Retina (tissue), 1 donor: ENCODE measurements at regions not wholly inside any gene's neighbourhood (a gene's known extent, or its start where the extent isn't known, plus 50 kb on each side); places are given as distances from the start of the nearest gene placed in this dataset.

Experiments
- DNase-seq: peaks from one replicate; pipeline ENCODE4 v3.0.0-alpha.2; 2016

DNA sequence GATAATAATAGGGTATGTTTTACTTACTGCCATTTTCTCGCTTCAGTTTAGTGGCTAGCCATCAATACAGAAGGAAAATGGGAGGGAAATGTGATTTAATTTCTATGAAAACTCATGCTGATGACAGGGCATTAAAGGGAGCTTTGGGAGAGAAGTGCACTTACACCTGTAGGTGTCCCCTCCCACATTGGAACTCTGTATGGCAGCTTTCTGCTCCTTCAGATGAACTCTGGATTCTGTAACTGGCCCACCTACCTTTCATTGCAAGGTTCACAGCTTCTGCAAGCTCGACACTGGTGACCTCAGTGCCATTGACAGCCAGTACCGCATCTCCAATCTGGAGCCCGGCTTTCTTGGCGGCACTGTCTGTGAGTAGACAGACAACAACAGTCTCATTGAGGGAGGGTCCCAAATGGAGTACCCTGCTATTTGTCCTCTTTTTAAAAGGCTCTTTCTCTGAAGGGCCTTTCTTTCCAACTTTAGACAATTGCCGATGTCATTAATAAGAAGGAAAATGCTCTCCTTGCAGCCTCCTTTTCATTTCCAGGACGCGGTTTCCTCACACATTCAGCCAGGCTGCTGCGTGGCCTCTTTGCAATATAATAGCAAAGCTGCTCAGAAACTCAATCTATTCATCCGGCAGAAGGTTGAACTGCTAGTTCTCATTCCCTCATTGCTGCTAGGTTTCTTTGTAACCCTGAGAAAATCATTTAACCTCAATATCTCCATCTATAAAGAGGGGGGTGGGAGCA is 63.6 kb downstream of the NUDT12 start:
- DNase-seq = peak; percentile 59

GRCh38 chr5:103498211-103498610 is 64.4 kb downstream of the NUDT12 start:
- no peak for DNase-seq

DNA sequence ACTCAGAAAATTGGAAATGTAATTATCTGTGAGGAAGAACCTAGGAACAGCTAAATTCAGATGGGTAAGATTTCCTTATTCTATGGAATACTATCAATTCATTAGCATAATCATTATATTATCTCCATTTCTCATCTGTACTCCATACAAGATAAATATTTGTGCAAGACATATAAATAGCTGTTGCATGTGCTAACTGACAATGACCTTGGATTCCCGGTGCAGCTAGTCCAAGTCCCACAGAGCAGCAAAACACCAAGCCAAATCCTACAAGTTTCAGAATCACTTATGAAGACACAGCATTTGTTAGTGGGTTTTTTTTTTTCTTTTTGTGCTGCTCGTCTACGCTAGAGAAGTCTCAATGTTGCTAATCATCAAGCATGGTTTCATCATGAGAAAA is 64.8 kb downstream of the NUDT12 start:
- DNase-seq = no peak

GRCh38 chr5:103490030-103490739 is 72.4 kb downstream of the NUDT12 start:
- DNase-seq = no peak

GRCh38 chr5:103489307-103489706 is 73.3 kb downstream of the NUDT12 start:
- no peak for DNase-seq

- no peak for DNase-seq
Observed at GRCh38 chr5:103487822-103488493, 74.6 kb downstream of the NUDT12 start.

DNA sequence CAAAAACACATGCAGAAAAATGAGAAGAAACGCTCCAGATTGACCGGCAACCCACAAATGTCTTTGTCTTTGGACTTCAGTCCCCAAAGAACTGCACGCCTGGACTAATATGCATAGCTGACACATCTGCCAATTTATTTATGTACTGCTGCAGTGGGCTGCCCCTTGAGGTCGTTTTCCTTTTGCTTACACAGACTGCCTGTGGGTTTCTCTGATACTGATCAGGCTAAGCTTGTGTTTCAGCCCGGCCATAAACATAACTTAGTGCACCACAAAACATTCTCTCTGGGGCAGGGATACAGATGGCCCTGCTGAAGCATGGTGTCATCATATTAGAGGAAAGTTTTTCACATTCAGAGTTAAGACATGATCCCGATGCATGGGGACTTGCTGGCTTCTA is 75.4 kb downstream of the NUDT12 start:
- DNase-seq = peak; percentile 30

DNA sequence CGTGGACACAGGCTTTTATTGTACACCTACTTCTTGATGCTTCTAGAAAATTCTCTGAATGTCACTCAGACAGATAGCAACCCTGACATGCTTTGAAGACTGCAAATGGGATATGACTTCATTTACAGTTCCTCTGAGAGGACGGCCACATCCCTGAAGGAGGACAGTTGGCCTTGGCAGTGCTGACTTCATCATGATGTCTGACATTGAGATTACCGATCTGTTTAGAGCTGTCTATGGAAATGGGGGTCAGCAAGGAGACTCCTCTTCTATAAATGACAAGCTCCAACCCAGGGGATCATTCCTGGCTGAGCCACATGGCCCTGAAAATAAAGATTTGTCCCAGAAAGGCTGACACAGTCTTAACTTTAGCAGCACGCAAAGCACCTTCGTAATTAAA is 75.8 kb downstream of the NUDT12 start:
- no peak for DNase-seq

- DNase-seq = no peak
Observed at GRCh38 chr5:103480246-103480645, 82.3 kb downstream of the NUDT12 start.

DNA sequence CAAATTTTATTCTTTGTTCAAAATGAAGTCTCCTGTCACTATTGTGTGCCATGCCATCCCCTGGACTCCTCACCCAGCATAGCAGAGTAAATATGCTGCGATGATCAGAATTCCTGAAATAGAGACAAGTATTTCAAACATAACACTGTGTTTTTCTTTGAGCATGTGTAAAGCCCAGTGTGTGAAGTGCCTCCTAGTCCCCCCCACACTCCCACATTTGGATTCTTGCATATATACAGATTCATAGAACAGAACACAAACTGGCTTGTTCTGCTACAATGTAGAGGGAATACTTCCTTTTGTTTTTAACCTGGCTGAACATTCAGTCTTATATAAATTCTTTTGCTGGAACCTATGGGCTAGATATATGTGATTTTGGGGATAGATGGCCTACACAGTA is 84.9 kb downstream of the NUDT12 start:
- DNase-seq = no peak

- no peak for DNase-seq
Observed at GRCh38 chr5:103476811-103477210, 85.8 kb downstream of the NUDT12 start.

- DNase-seq = peak; percentile 44
Observed at GRCh38 chr5:103475629-103476240, 86.9 kb downstream of the NUDT12 start.

GRCh38 chr5:103474677-103475076 is 87.9 kb downstream of the NUDT12 start:
- DNase-seq = no peak

DNA sequence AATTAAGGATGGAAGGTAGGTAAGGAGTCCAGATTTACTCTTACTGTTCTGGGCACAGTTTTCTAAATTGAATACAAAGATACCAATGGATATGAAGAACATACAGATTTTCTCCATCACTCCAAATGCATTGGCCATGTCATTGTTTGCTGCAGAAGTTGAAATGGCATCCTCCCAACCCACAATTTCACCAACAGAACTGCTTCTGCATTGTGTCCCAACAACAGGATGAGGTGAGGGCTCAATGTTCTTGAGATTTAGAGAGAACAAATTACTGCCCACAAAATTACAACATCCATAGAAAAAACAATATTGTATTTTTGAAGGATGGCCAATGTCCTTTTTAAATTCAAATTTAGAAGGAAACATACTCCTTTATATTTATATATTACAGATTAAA is 88.9 kb downstream of the NUDT12 start:
- DNase-seq = no peak

GRCh38 chr5:103472830-103473229 is 89.8 kb downstream of the NUDT12 start:
- no peak for DNase-seq

DNA sequence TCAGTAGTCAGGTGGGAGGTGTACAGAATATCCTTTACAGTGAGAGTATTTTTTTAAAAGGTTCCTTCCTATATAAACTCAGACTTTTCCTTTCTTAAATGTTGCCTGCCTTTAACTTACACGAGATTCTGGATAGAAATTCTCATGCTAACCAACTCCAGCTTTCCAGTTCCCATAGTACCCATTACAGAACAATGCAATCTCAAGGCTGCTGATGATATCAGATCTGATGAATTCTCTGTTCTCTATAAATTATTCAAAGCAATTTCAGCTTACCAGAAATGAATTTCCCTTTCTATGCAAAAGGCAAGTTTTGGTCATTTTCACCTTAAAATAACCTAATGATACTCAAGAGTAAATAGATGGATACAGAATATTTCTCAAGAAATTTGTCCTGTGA is 90.3 kb downstream of the NUDT12 start:
- no peak for DNase-seq

DNA sequence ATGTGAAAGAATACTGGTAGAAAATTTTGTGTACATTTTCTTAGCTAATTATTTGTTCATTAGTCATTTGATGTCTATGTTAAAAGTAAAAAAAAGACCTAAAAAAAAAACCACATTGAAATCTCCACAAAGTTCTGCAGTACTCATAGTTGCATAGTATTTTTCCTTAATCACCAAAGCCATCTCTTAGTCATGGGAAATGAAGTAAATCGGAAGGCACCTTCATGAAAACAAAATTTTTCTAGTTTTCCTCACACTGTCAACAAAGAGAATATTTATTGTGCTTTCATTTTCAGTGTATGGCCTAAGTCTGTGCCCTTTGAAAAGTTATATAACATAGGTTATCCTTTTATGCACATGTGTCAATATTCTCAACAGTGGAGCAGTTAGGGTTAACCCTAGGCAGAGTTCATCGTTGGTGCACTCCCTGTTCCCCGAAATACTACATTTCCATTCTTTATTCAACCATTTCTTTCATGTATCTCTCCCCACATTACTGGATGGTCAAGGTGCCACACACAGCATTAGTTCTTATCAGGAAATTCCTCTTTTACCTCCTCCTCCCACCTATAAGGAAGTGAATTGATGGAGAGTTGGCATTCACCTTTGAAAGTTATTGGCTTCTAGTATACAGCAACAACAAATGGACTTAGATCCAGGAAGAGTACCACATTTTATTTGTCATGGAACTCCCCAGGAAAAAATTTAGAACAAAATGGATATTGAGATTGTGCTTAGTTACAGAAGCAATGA is 93.1 kb downstream of the NUDT12 start:
- no peak for DNase-seq

DNA sequence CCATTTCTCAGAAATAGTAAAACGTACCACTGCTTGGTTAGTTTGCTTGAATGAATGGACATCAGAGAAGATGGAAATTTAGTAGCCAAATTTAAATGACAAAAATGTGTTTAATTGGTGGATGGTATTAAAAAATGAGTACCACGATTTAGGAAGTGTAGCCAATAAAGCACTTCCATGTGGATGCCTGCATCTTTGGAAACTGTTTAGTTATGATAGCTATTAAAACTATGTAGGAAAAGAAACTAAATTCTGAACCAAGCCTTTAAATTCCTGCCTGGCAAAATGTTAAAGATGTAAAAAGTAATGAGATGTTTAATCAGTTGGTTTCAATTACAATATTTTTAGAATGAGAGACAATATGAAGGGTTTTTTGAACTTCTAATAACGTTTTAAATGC is 94.8 kb downstream of the NUDT12 start:
- no peak for DNase-seq

DNA sequence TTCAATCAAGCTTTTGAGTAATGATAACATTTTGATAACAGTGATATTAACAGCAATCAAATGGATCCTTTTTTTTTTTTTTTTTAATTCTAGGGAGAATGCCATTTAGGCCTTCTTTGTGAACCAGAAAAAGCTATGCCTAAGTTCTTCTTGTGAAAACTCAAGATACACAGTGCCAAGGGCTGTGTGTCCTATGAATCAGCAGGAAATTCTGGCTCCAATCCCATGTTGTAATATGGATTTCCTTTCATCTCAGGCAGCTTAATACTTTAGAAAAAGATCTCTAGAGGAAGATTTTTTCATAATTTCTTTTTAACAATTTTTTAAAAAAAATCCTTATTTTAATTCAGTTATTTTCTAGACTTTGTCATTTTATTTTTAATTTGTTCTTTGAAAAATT is 96.1 kb downstream of the NUDT12 start:
- DNase-seq = no peak

GRCh38 chr5:103465891-103466290 is 96.7 kb downstream of the NUDT12 start:
- DNase-seq = no peak

- no peak for DNase-seq
Observed at GRCh38 chr5:103464835-103465484, 97.6 kb downstream of the NUDT12 start.

DNA sequence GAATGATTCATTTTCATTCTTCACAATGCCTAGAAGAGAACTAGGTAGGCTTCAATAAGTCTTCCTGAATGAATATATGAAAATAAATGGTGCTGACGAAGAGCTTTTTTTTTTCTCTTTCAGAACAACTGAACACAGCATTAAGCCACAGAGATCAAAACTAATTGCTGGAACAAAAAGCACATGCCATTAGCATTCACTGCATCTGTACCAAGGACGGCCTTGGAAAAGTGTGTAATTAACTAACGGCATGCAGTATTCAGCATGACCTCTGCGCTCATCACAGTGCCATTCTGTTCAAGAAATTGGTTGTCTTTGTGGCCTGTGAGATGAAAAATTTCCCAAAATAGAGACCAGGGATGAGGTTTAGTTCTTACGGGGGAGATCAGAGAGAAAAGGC is 99.3 kb downstream of the NUDT12 start:
- no peak for DNase-seq
